GM12873 (cell line): ENCODE measurements at regions not wholly inside any gene's neighbourhood (a gene's known extent, or its start where the extent isn't known, plus 50 kb on each side); places are given as distances from the start of the nearest gene placed in this dataset.

Experiments used
- TF ChIP-seq, protein P1 (sequence below): IDR thresholded peaks from 2 replicates; pipeline ENCODE4 v1.5.1; 2012; ENCODE audit warnings: low read depth, mild to moderate bottlenecking, moderate library complexity, low read length, control low read depth; ENCODE audit not compliant: insufficient read depth; ENCODE audit errors: missing control alignments

DNA sequence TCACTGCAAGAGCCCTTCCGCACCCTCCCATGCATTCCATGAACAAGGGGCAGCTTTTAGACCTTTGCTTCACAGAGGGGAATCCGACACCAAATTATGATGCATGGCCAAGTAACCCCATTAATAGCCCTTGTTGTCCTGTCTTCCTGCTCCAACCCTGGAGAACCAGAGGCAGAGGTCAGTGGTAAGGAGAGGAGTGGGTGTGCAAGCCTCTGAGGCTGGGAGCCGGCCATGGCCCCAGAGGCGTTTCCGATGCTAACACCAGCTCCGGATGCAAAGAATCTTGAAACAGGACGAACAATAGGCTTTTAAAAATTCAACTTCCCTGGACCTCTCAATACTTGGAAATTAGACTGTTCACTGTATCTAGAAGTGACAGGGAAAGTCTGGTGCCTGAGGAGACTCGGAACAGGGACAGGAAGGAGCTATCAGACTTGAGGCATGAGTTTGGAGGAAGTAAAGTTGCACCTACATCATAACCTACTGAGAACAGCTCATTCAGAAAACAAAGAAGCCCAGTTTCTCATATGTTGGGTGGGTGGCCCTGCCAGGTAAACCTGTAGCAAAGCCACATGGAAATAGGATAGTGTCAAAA is 101.2 kb upstream of the ERG start:
- TF ChIP-seq, protein P1, sequence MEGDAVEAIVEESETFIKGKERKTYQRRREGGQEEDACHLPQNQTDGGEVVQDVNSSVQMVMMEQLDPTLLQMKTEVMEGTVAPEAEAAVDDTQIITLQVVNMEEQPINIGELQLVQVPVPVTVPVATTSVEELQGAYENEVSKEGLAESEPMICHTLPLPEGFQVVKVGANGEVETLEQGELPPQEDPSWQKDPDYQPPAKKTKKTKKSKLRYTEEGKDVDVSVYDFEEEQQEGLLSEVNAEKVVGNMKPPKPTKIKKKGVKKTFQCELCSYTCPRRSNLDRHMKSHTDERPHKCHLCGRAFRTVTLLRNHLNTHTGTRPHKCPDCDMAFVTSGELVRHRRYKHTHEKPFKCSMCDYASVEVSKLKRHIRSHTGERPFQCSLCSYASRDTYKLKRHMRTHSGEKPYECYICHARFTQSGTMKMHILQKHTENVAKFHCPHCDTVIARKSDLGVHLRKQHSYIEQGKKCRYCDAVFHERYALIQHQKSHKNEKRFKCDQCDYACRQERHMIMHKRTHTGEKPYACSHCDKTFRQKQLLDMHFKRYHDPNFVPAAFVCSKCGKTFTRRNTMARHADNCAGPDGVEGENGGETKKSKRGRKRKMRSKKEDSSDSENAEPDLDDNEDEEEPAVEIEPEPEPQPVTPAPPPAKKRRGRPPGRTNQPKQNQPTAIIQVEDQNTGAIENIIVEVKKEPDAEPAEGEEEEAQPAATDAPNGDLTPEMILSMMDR = no peak

DNA sequence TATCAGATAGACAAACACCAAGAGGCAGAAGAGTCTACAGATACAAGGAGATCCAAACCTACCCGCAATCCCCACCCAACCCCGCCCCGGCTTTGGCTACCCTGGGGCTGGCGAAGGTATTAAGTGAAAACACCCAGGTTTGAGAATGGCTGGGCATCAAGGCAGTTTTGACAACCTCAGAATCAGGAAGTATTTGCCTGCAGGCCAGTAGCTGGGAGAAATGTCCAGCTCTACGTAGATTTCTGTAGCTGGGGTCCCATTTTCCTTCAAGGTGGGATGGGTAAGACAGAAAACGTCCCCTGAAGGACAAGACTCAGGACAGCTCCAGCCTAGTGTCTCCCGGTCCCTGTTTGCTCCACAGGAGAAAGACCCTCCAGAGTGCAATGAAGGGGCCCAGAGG is 101.8 kb upstream of the ERG start:
- TF ChIP-seq, protein P1 = no peak

DNA sequence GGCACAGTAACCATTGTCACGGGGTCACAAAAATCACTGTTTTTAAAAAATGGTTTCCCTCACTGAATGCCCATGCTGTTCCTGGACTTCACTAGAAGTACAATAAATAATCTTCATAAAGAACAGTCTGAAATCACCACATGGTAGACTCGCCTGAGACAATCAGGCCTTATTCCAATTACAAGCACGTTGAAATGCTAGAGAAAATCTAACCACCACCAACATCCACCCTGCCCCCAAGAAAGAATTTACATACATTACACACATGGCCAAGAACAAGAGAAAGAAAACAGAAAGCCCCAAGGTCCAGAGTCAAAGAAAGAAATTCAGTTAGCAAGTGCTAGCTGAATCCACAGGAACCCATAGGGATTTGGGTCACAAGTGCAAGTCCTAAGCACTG is 107.0 kb upstream of the ERG start:
- TF ChIP-seq, protein P1 = no peak

DNA sequence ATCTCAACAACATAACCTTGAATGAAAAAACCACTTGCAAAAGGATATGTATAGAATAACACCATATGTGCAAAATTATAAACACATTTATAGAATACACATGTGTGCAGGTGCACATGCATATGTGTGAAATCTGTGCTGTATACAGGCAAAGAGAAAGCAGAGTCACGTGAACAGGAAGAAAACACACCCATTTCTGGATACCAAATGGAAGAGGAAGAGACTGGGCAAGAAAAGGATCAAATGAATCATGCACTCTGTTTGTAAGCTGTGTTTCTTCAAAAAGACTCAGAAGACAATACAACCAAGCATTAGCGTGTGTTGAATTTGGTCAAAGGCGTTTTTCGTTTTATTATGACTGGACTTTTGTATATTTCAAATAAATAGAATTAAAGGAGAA is 111.3 kb upstream of the ERG start:
- TF ChIP-seq, protein P1 = no peak

DNA sequence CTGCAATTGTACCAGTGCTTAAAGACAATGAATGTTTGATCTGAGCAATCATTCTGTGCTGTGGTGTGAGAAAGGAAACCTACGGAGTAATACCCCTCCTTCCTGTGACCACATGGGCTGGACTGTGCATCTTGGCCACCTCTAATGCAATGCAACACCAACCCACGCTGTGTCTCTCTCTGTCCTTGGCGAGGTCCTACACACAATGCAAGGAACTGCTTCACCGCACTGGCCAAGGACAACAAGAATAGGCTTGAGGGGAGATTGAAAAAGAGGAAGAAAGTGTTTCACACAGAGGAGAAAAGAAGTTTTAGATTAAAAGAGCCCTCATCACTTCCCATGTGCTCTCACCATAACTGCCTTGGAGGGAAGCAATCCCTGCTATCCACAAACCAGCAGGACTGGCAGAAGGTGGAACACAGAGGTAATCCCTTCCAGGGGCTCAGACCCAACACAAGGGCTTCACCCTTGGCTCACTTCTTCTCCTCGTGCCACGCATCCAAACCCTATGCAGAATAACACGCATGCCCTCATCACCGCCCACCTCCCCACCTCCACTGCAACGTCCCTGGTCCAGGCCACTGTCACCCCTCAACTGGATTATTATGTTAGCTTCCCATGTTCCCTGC is 112.5 kb upstream of the ERG start:
- TF ChIP-seq, protein P1 = no peak

DNA sequence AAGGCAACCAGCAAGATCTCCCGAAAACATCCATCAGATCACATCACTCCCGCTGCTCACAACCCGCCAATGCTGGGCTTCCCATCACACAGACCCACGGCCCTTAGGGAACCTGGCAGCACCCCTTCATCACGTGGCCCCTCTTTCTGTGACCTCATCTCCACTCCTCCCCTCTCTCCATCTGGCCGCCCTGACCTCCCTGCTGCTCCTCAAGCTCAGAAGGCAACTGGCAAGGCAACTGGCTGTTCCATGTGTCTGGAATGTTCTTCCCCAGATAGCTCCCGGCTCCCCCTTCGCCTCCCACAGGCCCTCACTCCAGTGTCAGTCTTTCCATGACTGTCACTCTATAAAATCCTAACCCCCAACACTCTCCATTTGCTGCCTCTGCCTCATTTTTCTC is 113.0 kb upstream of the ERG start:
- TF ChIP-seq, protein P1 = no peak

DNA sequence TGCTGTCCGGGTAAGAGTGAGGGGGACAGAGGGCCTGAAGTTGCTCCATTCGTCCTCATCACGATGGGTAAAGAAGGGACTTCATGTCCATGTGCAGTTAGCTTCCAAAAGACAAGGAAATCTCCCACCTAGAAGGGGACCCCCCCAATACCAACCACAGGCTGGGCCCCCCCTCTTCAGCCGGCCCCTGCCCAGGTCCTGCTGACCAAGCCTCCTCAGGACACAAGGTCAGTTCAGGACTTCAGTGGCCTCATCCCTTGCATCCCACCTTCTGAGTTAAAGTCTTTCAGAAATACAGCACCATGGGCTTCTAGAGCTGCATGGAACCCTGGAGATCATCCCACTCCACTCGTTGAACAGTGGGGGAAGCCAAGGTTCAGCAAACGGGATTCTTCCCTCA is 115.4 kb upstream of the ERG start:
- TF ChIP-seq, protein P1 = no peak

DNA sequence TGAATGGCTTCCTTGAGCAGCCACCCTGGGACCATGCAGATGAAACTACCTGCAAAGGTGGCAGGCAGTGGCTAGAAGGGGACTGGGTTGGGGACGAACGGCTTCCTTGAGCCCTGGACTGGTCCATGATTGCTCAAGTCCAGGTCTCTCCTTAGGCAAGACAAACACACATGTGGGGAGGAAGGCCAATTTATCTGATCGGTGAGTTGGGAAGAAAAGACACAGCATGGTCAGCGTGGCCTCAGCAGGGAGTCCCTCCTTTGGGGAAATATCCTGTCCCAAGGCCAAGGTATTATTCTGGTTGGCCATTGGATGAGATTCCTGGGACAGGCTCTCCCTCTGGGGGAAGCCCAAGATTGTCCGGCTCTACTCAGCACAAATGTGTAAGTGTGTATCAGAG is 116.3 kb upstream of the ERG start:
- TF ChIP-seq, protein P1 = no peak
